Right hindlimb (tissue), 1 donor: ENCODE measurements at regions not wholly inside any gene's neighbourhood (a gene's known extent, or its start where the extent isn't known, plus 50 kb on each side); places are given as distances from the start of the nearest gene placed in this dataset.

Experiments used
- DNase-seq: peaks from one replicate; pipeline ENCODE4 v3.0.0-alpha.2; 2018

DNA sequence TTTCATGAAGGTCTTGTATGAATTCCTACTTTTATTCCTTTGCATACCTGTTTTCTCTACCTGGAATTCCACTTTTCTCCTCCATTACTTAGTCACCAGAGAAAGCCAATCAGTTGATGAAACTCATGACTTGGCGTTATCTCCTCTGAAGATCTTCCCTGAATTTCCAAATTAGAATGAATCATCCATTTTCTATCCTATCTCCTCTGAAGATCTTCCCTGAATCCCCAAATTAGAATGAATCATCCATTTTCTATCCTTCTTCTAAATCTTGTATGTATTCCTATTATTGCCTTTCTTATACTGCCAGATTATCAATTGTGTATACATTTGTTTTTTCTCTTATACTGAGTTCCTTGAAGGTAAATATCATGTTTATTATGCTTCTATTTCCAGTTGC, 440.4 kb downstream of the CCDC85A start:
- no peak for DNase-seq

DNA sequence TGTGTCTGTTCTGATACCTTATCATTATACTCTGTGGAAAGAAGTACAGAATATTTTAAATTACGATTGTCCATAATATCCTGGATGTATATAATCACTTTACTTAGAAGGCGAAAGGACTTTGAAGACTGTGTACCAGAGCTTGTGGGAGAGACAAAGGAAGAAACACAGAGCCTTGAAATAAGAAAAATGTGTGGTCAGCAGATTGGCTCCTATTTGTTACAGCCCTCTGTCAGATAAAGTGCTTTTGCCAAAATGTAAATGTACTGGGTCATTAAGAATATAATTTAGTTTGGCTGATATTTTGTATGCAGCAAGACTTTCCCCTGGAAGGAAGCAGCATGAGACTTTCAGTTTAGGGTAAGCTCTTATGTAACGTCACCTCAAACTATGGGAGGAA, 443.1 kb downstream of the CCDC85A start:
- DNase-seq: no peak

DNA sequence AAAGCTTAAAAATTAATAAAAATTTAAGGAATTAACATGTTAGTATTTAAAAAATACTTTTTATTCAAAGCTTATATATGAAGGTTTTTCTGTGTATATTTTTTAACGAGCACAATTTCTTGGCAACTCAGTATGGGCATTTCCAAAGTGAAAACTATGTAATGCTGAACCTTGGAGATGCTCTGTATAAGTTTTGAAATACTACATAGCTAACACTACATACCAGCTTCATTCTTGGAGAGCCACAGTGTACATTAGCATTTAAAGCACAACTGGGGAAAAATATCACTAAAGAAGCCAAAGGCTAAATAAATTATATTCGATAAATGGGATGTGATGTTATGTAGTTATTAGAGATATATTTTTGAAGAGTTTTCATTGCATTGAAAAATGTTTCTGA, 446.5 kb downstream of the CCDC85A start:
- DNase-seq: no peak

DNA sequence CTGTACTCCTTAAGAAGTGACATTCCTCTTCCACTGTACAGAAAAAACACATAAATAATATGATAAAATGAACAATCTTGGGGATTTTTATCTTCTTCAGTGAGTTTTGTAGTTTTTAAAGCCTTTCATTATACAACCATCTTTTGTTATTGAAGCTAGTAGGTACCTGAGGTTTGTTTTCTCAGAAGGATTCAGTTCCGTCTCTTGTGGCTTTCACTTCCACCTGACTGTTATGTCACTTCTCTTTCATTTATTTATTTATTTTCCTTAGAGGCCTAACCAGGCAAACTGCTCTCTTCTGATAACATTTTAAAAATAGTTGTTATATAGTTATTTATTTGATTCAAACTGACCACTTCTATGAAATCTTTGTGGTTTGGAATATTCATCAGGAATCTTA, 464.2 kb downstream of the CCDC85A start:
- DNase-seq: no peak

DNA sequence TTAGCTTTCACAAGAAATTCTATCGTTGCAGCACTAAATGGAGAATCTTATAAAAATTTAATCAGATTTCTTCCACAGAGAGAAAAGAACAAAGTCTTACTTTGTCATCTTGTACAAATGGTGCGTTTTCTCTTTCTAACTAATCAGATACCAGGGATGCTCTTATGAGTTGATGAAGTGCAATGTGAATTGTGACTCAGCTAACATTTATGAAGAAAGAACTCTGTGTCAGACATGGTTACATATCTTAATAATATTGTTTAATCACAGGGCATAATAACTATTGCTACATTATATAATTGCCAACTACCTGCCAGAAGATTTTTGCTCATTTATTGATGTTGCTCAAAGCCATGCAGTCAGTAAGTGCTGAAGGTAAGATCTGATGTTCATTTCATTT, 465.0 kb downstream of the CCDC85A start:
- no peak for DNase-seq

DNA sequence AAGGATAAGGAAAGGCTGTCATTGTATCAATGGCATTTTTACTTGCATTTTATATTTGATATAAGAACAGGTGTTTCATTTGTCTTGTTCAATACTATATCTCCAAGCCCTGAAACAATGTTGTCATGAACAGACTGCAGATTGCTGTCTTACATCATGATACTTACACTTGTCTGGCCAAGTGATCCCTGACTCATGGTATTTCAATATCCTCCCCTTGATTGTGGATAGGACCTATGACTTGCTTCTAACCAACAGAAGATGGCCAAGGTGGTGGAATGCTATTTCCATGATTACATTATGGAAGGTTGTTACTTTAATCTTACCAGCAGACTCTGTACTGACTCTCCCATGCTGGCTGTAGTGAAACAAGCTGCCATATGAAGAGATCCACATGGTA, 471.1 kb downstream of the CCDC85A start:
- DNase-seq: no peak

DNA sequence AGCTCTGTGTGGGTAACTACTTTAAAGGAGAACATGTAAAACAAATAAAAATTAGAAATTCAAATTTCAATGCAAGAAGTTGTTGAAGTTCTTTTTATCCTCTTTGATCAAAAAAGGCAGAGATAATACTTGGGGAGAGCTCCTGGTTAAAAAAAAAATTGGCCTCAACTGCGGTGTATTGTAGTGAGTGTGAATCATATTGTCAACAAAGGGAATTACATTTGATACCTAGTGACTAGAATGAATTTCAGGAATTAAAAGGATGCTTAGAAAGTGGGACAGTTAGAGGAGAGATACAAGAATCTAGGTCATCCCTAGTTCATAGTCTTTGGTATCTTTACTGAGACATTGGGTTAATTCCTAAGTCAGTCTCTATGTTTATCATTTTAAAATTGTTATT, 473.0 kb downstream of the CCDC85A start:
- no peak for DNase-seq

DNA sequence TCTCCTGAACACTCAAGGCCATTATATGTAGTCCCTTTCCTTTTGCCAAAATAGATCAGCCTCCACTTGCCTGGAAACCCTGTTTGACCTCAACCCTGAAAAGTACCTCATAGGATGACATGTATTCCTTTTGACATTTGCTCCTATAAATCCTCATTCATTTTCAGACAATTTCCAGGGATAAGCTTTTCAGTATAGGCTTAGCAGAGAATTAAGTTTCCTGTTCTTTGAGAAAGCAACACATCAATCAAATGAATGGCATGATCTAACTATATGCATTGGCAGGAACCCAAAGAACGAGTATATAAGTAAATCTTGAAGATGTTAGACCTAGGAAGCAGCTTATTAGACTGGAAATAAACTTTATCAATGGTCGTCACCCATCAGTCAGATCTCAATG, 483.0 kb downstream of the CCDC85A start:
- no peak for DNase-seq

DNA sequence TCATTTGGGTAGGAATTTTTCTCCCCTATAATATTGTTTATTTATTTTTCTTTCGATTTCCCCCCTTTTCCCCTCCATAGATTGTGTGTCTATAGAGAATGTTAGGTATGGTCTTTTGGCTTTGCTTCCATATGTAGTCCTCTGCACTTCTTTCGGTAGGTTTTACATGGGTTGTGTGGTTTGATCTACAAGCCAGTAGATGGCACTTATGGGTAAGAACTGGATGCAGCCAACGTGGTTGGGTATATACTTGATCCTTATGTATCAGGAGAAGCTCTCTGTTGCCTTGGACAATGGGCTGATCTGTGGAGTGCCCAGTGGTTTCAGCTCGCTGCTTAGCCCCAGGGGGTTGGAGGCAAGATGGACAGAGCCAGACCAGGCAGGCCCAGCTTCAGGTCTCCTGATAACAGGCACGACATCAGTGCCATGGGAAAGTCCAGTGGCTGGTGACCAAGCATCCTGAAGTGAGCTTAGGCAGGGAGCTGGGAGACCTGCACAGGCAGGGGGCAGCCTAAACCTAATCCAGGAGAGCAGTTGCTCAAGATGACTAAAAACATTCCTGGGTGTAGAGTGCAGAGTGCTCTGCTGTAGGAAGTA, 488.3 kb downstream of the CCDC85A start:
- no peak for DNase-seq

DNA sequence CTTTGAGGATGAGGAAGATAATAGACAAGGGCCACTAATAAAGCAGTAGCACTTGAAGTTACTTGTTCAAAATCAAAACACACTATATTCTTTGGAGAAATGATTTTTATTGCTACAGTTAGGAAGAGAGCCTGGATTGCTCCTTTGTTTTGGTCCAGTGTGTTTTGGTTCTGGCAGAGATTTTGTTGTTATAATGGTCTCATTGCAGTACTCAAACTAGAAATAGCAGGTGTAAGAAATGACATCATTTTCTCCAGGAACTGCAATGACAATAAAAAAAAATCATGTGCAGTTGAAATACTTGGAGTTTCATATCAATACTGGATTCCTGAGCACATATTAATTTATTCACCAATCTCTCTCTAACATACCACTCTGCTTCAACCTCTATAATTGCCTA, 490.3 kb downstream of the CCDC85A start:
- DNase-seq: no peak

DNA sequence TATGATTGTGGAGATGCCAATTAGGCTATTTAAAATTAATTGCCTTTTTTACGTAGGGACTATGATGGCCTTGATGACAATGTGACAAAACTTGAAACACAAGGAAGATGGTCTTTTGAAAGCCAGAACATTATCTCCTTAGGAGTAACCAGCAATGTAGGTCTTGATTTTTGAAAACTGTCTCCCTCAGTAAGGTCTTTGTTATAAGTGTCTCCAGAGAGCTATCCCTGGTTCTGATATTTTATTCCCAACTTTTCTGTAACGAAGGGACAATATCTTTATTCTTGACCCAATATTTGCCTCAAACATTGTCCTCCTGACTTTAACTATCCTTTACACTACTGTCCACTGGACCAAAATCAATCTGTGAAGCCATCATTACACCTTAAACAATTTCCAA, 493.2 kb downstream of the CCDC85A start:
- DNase-seq: no peak

DNA sequence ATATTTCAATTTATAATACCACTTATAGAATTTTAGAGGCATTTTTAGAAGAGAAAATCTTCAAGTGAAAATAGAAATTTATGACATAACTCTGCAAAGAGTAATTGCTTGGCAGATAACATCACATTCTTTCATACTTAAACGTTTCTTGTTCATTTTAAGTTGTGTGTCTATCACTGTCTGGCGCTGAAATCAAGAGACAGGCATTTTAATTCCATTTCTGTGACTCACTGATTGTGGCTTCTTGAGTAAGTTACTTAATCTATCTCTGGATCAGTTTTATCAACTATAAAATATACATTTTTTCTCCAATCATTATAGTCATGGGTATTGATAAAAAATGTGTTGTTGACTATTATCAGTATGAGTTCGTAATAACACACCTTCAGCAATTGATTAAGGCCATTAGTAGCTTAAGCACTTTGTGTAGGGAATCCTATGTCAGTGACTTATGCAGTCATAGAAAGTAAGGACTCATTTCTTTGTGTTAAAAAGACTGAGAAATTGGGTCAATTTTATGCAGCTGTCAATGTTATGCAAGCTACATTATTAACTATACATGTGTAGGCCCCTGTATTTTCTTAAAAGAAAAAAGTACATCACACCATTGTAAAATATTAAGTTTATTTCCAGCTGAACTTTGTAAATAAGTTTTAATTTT, 497.3 kb downstream of the CCDC85A start:
- DNase-seq: no peak

DNA sequence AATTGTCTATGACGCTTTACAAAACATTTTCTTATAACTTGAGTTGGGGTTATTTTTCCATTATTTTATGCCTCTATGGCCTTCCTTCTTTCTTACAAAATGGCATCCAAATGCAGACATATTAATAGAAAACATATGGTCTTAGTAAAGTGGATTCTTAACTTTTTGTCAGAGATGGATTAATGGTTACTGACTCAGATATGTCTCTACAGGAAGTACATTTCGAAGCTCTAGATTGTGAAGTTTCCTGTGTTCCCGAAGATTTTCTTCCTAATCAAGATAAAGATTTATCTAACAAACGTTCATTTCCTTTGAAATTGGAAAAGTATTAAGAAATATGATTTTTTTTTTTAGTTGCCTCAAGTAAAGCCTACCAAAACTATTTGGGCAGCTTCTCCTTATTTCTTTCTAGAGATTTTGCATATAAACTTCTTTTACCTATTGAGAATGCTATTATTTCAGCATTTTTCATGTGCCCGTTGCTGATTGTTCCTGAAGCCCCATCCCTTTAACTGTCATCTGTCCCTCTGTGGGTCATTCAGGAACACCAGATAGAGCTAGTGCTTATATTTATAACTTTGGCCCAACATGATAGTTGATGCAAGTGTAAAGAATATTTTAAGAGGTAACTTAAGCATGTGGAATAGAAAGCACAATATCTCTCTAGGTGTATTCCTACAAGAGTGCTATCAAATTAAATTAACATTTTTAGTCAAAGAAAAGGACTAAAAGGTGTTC, 498.0 kb downstream of the CCDC85A start:
- DNase-seq: no peak

DNA sequence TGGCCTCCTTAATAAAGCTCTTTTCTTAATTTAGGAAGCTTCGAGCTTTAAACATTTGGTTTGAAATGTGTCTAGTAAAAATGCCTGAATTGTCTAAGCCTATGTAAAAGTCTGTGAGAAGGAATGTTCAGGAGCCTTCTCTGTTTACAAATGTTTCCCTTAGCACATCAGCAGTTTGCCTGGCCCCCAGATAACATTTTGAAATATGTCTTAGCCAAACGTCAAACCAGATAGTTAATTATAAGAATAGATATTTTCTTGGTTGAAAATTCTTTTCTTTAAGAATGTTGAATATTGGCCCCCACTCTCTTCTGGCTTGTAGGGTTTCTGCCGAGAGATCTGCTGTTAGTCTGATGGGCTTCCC, 498.6 kb downstream of the CCDC85A start:
- no peak for DNase-seq

DNA sequence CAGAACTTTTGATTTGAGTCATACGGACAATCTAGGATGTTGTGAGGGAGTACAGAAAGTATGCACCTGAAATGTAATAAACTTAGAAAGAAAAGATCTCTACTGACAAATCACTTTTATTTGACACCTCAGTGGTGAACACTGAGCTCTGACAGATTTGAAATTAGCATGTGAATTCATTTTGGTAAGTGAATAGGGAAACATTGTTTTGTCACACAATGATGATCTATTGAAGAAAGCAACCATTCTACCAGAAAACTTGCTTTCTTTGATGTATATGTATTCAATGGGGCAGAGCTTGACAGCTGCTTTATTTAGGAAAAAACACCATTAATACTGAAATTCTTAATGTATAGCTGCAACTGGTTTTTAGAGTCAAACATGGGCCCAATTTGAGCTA, 500.5 kb downstream of the CCDC85A start:
- no peak for DNase-seq

DNA sequence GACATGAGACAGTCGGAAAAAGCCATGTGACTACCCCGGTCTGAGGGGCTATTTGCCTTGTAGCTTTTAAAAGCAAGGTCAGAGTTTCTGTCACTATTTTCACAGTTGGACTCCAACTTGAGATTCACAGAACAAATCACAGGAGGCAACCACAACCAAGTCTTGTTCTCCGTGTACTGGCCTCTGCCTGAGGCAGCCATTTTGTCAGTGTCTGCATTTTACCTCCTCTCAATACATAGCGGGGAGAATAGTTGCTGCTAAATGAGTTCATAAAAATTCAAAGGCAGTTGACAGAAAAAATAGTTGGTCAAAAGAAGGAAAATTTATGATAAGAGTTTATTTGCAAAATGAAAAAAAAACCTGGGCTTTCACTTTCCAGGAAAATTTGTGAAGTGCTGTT, 501.4 kb downstream of the CCDC85A start:
- DNase-seq: no peak

DNA sequence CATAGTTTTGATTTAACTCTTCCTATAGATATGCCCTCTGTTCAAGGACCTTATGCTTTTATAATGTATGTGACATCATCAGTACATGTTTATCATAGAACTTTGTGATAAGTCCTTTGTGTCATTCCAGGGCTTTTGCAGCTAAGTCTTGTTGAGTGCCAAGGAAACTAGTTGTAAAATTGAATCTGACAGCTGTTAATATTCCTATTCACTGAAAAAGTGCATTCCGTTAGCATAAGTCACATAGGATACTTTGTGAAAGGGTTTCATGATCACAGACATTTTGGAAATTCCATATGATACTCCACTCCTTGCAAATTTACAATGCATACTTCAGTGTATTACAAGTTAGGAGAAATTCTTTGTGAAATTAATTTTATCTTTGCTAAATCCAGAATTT, 503.4 kb downstream of the CCDC85A start:
- no peak for DNase-seq

DNA sequence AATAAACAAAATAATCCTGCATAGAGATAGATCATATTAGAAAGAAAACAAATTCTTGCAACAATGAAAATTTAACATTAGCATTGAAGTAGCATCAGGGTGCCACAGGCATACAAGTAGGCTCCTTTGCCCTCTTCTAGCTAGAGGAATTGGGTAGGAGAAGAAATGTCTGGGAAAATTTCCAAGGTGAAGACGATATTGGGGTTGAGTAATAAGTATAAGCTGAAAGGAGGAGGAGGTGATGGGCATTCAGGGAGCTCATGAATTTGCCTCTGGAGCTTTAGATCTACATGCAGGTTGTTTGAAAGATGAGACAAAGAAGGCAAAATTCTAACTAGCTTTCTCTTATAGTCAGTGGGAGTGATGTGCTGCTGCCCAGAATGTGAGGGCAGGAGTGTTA, 504.9 kb downstream of the CCDC85A start:
- no peak for DNase-seq

DNA sequence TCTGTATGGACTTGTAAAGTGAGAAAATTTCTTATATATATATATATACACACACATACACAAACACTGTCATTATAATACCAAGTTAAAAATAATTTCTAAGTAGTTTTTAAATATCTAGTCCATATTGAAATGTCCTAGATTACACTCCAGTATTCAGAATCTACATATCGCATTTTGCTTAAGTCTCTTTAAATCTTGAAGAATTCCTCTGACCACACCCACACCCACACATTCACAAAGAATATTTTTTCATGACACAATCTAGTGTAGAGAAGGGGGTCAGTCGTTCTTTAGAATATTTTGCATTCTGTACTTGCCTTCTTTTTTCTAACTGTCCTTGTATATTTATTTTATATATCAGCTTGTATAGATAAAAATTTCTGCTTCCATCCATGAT, 509.7 kb downstream of the CCDC85A start:
- DNase-seq: no peak

DNA sequence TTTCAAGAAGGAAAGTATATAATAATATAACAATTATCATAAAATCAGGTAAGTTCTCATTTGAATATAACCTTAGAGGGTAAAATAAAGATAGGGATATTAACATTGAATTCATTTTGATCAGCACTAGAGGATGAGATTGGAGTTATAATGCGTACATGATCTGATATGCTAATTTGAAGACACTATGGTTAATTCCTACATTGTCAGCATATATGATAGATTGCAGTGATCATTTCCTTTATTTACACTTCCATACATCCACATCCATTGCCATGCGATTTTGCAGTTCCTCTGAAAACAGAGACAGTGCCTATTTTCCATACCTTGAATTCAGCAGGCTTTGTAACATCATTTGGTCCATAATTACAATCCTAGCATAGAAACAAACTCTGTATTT, 519.2 kb downstream of the CCDC85A start:
- DNase-seq: no peak

DNA sequence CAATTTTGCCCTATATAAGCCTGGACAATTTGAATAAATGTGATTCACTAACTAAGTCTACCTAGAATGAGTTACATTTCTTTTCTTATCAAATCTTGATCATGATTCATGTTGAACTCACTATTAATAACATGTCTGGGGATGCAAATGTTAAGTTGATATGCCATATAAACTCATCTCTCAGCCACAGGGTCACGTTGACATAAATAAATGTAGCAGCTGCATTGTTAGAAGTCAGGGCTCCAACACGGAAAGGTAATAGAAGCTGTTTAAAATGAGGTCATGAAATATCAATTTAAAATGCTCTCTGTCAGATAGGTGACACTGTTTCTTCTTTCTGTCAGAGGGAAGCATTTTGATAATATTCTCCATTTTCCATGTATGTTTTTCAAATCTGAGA, 521.9 kb downstream of the CCDC85A start:
- DNase-seq: no peak

DNA sequence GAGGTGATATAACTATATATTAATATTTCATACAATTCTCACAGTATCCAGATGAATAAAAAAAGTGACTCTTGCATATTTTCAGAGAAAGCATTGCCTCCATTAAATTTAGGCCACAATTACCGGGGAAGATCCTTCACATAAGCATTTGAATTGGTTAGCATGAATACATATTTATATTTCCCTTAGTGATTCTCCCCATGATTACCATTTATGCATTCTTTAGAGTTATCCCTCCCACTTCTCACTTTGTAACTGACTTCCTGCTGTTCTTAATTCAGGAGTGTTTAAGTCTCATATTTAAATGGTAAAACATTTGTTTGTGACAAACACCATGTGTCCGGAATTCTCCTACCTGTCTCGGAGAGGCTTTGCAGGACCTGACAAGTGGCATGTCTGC, 523.4 kb downstream of the CCDC85A start:
- no peak for DNase-seq

DNA sequence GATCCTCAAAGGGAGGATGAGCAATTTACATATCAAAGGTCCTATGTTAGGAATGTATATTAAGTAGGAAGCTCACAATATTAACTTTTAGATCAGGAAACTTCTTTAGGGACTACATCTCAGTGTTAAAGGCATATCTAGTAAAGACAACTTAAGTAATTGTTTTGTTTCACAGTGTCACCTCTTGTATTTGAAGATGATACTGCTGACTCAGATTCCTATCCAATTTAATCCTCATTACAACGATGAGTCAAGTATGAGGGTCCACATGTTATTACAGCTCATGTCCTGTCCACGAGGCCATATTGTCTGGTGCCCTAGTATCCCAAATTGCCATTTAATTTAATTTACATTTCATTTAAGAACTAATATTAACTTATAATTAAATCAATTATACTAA, 523.9 kb downstream of the CCDC85A start:
- no peak for DNase-seq

DNA sequence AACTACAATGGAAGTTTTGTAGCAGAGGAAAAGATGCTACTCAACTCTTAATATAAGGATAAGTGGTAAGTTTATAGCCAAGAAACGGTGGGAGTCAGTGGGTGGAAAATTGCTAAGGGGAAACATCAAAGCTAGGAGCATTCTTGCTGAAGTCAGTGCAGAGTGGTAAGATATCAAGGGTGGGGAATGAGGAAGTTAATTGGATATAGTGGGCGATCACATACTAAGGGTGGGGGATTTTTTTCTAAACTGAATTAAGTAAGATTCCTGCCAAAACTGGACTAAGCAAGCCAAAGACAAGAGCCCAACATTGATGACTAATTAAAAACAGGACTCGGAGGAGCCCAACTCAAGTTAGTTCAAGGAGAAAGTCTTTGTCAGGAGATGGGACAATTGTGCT, 525.4 kb downstream of the CCDC85A start:
- DNase-seq: no peak
